ENCODE measurements at regions not wholly inside any gene's neighbourhood (a gene's known extent, or its start where the extent isn't known, plus 50 kb on each side); places are given as distances from the start of the nearest gene placed in this dataset.

GRCh38 chr15:45763170-45763869 lies 128.5 kb downstream of the SQOR start:
- Mint-ChIP-seq H3K36me3 (ENCODE audit: low read depth) (no peaks in the 10 kb centered on the region), H3K4me1 (peaks cover 17% of the 10 kb centered on the region), H3K27me3 (ENCODE audit: low read depth, poor library complexity) (no peaks in the 10 kb centered on the region), H3K9me3 (peaks cover 6% of the 10 kb centered on the region), H3K27ac (no peak overlapping the region), H3K4me3 (no peak overlapping the region)
- no peak for DNase-seq
- TF ChIP-seq CTCF (IDR thresholded peaks at IDR 0.05), result no peak

- no peak for DNase-seq
- peaks cover 9% of the 10 kb centered on the region for H3K27me3 Mint-ChIP-seq (ENCODE audit: low read depth, poor library complexity)
- no peak overlapping the region for H3K27ac Mint-ChIP-seq
- no peaks in the 10 kb centered on the region for H3K36me3 Mint-ChIP-seq (ENCODE audit: low read depth)
- no peaks in the 10 kb centered on the region for H3K9me3 Mint-ChIP-seq
- H3K4me1 Mint-ChIP-seq, result no peaks in the 10 kb centered on the region
- TF ChIP-seq CTCF (IDR thresholded peaks at IDR 0.05), result no peak
- H3K4me3 Mint-ChIP-seq, result no peak overlapping the region
These were observed 138.3 kb downstream of the SQOR start for GRCh38 chr15:45773149-45773548.

GRCh38 chr15:45776772-45777171 lies 141.9 kb downstream of the SQOR start:
- H3K27me3 Mint-ChIP-seq (ENCODE audit: low read depth, poor library complexity), result peaks cover 6% of the 10 kb centered on the region
- no peak overlapping the region for H3K4me3 Mint-ChIP-seq
- DNase-seq, result no peak
- H3K4me1 Mint-ChIP-seq, result no peaks in the 10 kb centered on the region
- no peaks in the 10 kb centered on the region for H3K36me3 Mint-ChIP-seq (ENCODE audit: low read depth)
- H3K27ac Mint-ChIP-seq, result no peak overlapping the region
- TF ChIP-seq CTCF (IDR thresholded peaks at IDR 0.05), result no peak
- H3K9me3 Mint-ChIP-seq, result no peaks in the 10 kb centered on the region

- Mint-ChIP-seq H3K27me3 (ENCODE audit: low read depth, poor library complexity) (peaks cover 6% of the 10 kb centered on the region), H3K4me3 (no peak overlapping the region), H3K27ac (no peak overlapping the region), H3K9me3 (no peaks in the 10 kb centered on the region), H3K36me3 (ENCODE audit: low read depth) (no peaks in the 10 kb centered on the region), H3K4me1 (peaks cover 3% of the 10 kb centered on the region)
- no peak for DNase-seq
- TF ChIP-seq CTCF (IDR thresholded peaks at IDR 0.05), result no peak
These were observed 143.0 kb downstream of the SQOR start for GRCh38 chr15:45777781-45778180.

GRCh38 chr15:45780352-45780751 lies 145.5 kb downstream of the SQOR start:
- H3K27me3 Mint-ChIP-seq (ENCODE audit: low read depth, poor library complexity), result peaks cover 6% of the 10 kb centered on the region
- no peak overlapping the region for H3K4me3 Mint-ChIP-seq
- H3K27ac Mint-ChIP-seq, result no peak overlapping the region
- DNase-seq, result no peak
- H3K36me3 Mint-ChIP-seq (ENCODE audit: low read depth), result no peaks in the 10 kb centered on the region
- no peak for TF ChIP-seq CTCF (IDR thresholded peaks at IDR 0.05)
- H3K4me1 Mint-ChIP-seq, result peaks cover 12% of the 10 kb centered on the region
- no peaks in the 10 kb centered on the region for H3K9me3 Mint-ChIP-seq

- Mint-ChIP-seq H3K27me3 (ENCODE audit: low read depth, poor library complexity) (no peaks in the 10 kb centered on the region), H3K4me3 (no peak overlapping the region), H3K9me3 (no peaks in the 10 kb centered on the region), H3K36me3 (ENCODE audit: low read depth) (no peaks in the 10 kb centered on the region), H3K4me1 (peaks cover 12% of the 10 kb centered on the region), H3K27ac (no peak overlapping the region)
- TF ChIP-seq CTCF (IDR thresholded peaks at IDR 0.05), result no peak
- DNase-seq, result no peak
These were observed 149.8 kb downstream of the SQOR start for GRCh38 chr15:45784656-45785055.

All from nephron progenitor cell (in vitro differentiated cells).